GM21529 (cell line): ENCODE measurements at regions not wholly inside any gene's neighbourhood (a gene's known extent, or its start where the extent isn't known, plus 50 kb on each side); places are given as distances from the start of the nearest gene placed in this dataset.
"Not testable (repeated sequence)": the region's sequence is repeated elsewhere in the genome, so short reads cannot be mapped to it uniquely, and the experiment has no call there.

ENCODE experiments used
- ATAC-seq: cut with Tn5 transposase; IDR thresholded peaks from one replicate; pipeline ENCODE4 v1.9.1; 2021; ENCODE audit not compliant: unreplicated experiment

GRCh38 chr2:180840641-180841040 is 139.8 kb upstream of the UBE2E3 start:
- no peak for ATAC-seq

- no peak for ATAC-seq
These were observed 150.6 kb upstream of the UBE2E3 start for GRCh38 chr2:180829836-180830235.

GRCh38 chr2:180829261-180829660 is 151.1 kb upstream of the UBE2E3 start:
- no peak for ATAC-seq

GRCh38 chr2:180828756-180829155 is 151.6 kb upstream of the UBE2E3 start:
- no peak for ATAC-seq

GRCh38 chr2:180823546-180824141 is 156.8 kb upstream of the UBE2E3 start:
- no peak for ATAC-seq

- no peak for ATAC-seq
These were observed 161.3 kb upstream of the UBE2E3 start for GRCh38 chr2:180819106-180819505.

GRCh38 chr2:180818700-180819099 is 161.7 kb upstream of the UBE2E3 start:
- not testable (repeated sequence) for ATAC-seq

GRCh38 chr2:180799141-180799540 is 181.3 kb upstream of the UBE2E3 start:
- ATAC-seq = no peak

- no peak for ATAC-seq
These were observed 189.5 kb upstream of the UBE2E3 start for GRCh38 chr2:180790891-180791290.

- no peak for ATAC-seq
These were observed 193.1 kb upstream of the UBE2E3 start for GRCh38 chr2:180787330-180787729.

GRCh38 chr2:180781276-180781675 is 199.1 kb upstream of the UBE2E3 start:
- no peak for ATAC-seq

GRCh38 chr2:180778291-180778690 is 202.1 kb upstream of the UBE2E3 start:
- ATAC-seq = no peak

- ATAC-seq = no peak
These were observed 203.5 kb upstream of the UBE2E3 start for GRCh38 chr2:180776921-180777320.

GRCh38 chr2:180775711-180776110 is 204.7 kb upstream of the UBE2E3 start:
- no peak for ATAC-seq

- not testable (repeated sequence) for ATAC-seq
These were observed 215.1 kb upstream of the UBE2E3 start for GRCh38 chr2:180765316-180765715.

- ATAC-seq = no peak
These were observed 217.0 kb upstream of the UBE2E3 start for GRCh38 chr2:180763263-180763989.

GRCh38 chr2:180761224-180761623 is 219.2 kb upstream of the UBE2E3 start:
- no peak for ATAC-seq

- ATAC-seq = no peak
These were observed 220.8 kb upstream of the UBE2E3 start for GRCh38 chr2:180759631-180760030.

GRCh38 chr2:180753809-180754761 is 226.3 kb upstream of the UBE2E3 start:
- ATAC-seq = no peak

GRCh38 chr2:180751306-180751920 is 229.0 kb upstream of the UBE2E3 start:
- ATAC-seq = no peak

GRCh38 chr2:180747728-180748127 is 232.7 kb upstream of the UBE2E3 start:
- no peak for ATAC-seq
